SU-DHL-6 (cell line): ENCODE measurements at regions not wholly inside any gene's neighbourhood (a gene's known extent, or its start where the extent isn't known, plus 50 kb on each side); places are given as distances from the start of the nearest gene placed in this dataset.

Experiments
- EZH2phosphoT487 ChIP-seq: fragments of 200-600 bp; sonication (generic), shearing (Covaris generic); conservative IDR thresholded peaks from 2 replicates; pipeline ENCODE4 v1.6.1; 2018; ENCODE audit warnings: mild to moderate bottlenecking, antibody characterized with exemption, low read length, moderate library complexity, mixed read lengths
- TF ChIP-seq, protein P1 (sequence below): fragments of 200-600 bp; sonication (generic); IDR thresholded peaks from one replicate; pipeline ENCODE4 v1.5.1; 2017; ENCODE audit warnings: antibody characterized with exemption, mild to moderate bottlenecking, low read length, moderate library complexity; ENCODE audit not compliant: insufficient read depth, poor library complexity, severe bottlenecking

- TF ChIP-seq, protein P1, sequence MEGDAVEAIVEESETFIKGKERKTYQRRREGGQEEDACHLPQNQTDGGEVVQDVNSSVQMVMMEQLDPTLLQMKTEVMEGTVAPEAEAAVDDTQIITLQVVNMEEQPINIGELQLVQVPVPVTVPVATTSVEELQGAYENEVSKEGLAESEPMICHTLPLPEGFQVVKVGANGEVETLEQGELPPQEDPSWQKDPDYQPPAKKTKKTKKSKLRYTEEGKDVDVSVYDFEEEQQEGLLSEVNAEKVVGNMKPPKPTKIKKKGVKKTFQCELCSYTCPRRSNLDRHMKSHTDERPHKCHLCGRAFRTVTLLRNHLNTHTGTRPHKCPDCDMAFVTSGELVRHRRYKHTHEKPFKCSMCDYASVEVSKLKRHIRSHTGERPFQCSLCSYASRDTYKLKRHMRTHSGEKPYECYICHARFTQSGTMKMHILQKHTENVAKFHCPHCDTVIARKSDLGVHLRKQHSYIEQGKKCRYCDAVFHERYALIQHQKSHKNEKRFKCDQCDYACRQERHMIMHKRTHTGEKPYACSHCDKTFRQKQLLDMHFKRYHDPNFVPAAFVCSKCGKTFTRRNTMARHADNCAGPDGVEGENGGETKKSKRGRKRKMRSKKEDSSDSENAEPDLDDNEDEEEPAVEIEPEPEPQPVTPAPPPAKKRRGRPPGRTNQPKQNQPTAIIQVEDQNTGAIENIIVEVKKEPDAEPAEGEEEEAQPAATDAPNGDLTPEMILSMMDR = no peak
- no peak for TF ChIP-seq EZH2phosphoT487
Measured at GRCh38 chr5:4254736-4255135, 659.1 kb downstream of the IRX1 start.
